ENCODE measurements at regions not wholly inside any gene's neighbourhood (a gene's known extent, or its start where the extent isn't known, plus 50 kb on each side); places are given as distances from the start of the nearest gene placed in this dataset.

DNA sequence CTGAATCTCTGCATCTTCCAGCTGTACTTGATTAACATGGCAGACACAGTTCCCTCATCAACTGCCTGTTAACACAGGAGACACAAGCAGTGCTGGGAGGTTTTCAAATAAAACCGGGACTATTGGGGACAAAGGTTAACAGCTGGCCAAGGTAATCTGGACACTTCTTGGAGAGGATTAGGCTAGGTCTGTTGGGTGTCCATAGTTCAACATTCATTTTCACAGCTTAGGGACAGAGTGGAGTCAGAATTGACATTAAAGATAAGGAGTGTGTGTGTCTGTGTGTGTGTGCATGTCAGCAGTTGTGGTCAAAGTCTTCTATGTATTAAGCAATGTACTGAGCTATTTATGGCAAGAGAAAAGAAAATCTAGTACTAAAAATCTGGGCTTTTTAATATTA lies 216.2 kb downstream of the MED10 start:
- no peak overlapping the region for H3K27ac ChIP-seq
- 29 to 37% methylated on average over 1 of the region's 1 CpG for WGBS, 2 donors
- H3K4me1 ChIP-seq: no peaks in the 10 kb centered on the region
- TF ChIP-seq, protein P1, sequence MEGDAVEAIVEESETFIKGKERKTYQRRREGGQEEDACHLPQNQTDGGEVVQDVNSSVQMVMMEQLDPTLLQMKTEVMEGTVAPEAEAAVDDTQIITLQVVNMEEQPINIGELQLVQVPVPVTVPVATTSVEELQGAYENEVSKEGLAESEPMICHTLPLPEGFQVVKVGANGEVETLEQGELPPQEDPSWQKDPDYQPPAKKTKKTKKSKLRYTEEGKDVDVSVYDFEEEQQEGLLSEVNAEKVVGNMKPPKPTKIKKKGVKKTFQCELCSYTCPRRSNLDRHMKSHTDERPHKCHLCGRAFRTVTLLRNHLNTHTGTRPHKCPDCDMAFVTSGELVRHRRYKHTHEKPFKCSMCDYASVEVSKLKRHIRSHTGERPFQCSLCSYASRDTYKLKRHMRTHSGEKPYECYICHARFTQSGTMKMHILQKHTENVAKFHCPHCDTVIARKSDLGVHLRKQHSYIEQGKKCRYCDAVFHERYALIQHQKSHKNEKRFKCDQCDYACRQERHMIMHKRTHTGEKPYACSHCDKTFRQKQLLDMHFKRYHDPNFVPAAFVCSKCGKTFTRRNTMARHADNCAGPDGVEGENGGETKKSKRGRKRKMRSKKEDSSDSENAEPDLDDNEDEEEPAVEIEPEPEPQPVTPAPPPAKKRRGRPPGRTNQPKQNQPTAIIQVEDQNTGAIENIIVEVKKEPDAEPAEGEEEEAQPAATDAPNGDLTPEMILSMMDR (IDR thresholded peaks at IDR 0.05): no peak
- no peak for TF ChIP-seq POLR2A (IDR thresholded peaks at IDR 0.05)
- no peak for TF ChIP-seq EP300 (IDR thresholded peaks at IDR 0.05)
- H3K4me3 ChIP-seq: no peak overlapping the region
- H3K36me3 ChIP-seq: no peaks in the 10 kb centered on the region
- no peaks in the 10 kb centered on the region for H3K9me3 ChIP-seq
- DNase-seq (ENCODE audit: low spot score in 2 of 2): no peak
- no peaks in the 10 kb centered on the region for H3K27me3 ChIP-seq

DNA sequence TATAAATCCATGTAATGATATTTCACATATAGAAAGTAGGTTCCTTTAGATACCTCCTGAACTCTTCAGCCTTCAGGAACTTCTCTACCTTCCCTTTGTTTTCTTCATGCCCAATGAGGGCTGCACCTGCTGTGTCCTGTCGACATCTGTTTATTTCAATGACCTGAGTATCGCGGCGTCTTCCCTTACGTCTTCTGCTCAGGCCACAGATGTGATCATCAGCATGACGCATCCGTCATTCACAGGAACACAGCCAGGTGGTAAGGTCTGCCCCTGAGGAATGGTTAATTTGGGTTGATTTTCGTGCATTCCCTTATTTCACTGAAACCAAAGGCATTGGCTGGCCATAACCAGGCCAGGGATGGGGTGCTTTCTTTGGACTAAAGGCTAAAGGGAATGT lies 217.1 kb downstream of the MED10 start:
- 78 to 80% methylated on average over 8 of the region's 8 CpGs for WGBS, 2 donors
- Histone ChIP-seq H3K9me3 (no peaks in the 10 kb centered on the region), H3K27me3 (no peaks in the 10 kb centered on the region), H3K4me3 (no peak overlapping the region), H3K27ac (no peak overlapping the region), H3K4me1 (no peaks in the 10 kb centered on the region), H3K36me3 (no peaks in the 10 kb centered on the region)
- DNase-seq (ENCODE audit: low spot score in 2 of 2): no peak
- TF ChIP-seq POLR2A (IDR thresholded peaks at IDR 0.05) (no peak), EP300 (IDR thresholded peaks at IDR 0.05) (no peak)
- TF ChIP-seq, protein P1 (IDR thresholded peaks at IDR 0.05): no peak

DNA sequence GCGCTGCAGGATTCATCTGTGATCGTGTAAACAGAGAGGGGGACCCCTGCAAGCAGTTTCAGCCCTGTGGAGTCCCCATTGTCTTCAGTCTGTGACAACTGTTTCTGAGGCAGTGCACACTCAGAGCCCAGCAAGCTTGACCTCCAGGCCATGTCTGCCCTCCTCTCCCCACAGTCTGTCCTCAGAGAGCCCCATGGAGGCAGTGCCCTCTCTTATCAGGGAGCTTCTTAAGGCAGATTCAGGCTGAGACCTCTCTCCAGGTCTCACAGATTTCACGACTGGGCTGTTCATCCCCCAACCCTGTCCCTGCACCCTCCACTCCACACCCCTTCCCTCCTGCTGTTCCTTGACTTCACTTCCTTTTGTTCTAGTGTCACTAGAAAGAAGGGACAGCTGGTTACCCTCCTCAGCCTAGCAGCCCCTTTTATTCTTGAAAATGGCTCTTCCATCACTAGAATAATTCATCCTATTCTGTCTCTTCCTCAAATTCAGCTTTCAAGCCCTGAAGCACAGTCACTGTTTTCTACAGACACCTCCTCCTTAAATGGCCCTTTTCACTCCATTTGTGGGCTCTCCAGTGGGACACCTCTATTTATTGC lies 218.4 kb downstream of the MED10 start:
- Histone ChIP-seq H3K9me3 (no peaks in the 10 kb centered on the region), H3K27me3 (no peaks in the 10 kb centered on the region), H3K4me3 (no peak overlapping the region), H3K4me1 (no peaks in the 10 kb centered on the region), H3K27ac (no peak overlapping the region), H3K36me3 (no peaks in the 10 kb centered on the region)
- 47 to 56% methylated on average over 3 of the region's 3 CpGs for WGBS, 2 donors
- no peak for DNase-seq (ENCODE audit: low spot score in 2 of 2)
- TF ChIP-seq, protein P1 (IDR thresholded peaks at IDR 0.05): no peak
- no peak for TF ChIP-seq EP300 (IDR thresholded peaks at IDR 0.05)
- no peak for TF ChIP-seq POLR2A (IDR thresholded peaks at IDR 0.05)

DNA sequence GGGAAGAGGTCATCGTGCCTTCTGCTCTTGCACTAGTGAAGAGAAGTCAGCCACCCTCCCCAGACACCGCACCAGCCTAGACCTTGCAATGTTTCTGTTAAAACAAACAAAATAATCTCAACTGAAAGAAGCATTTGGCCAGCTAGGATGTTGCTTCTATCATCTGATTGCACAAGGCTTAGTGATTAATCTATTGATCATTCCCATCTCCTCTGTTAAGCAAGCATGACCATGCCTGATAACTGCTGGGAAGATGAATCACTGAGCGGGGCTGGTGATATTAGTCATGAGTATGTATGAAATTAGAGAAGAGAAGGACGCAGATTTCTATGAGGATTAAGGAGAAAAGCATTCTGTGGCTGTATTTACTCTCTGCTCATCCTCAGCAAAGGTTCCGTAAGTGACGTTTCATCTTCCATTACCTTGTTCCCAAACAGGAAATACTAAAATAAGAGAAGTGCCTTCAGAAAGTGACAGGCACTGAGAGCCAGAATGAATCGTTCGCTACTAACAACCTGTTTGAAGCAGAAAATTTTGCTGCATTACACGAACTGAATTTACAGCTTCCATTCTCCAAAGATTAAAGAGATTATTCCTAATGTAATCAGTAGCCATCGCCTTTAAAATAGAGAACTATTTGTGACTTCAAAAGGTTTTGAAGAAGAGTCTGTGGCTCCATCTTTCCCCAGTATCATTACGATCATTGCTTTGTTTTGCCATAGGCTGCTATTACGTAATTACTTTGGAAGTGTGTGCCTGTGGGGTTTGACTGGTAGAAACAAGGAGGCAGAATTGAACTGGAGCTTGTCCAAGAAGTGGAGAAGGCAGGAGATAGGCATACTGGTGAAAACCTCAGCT lies 219.1 kb downstream of the MED10 start:
- Histone ChIP-seq H3K4me3 (no peak overlapping the region), H3K27me3 (no peaks in the 10 kb centered on the region), H3K4me1 (no peaks in the 10 kb centered on the region), H3K36me3 (no peaks in the 10 kb centered on the region), H3K27ac (no peak overlapping the region), H3K9me3 (no peaks in the 10 kb centered on the region)
- DNase-seq (ENCODE audit: low spot score in 2 of 2): no peak
- WGBS, 2 donors: 71 to 74% methylated on average over 12 of the region's 12 CpGs
- TF ChIP-seq, protein P1 (IDR thresholded peaks at IDR 0.05): no peak
- TF ChIP-seq EP300 (IDR thresholded peaks at IDR 0.05): no peak
- no peak for TF ChIP-seq POLR2A (IDR thresholded peaks at IDR 0.05)

DNA sequence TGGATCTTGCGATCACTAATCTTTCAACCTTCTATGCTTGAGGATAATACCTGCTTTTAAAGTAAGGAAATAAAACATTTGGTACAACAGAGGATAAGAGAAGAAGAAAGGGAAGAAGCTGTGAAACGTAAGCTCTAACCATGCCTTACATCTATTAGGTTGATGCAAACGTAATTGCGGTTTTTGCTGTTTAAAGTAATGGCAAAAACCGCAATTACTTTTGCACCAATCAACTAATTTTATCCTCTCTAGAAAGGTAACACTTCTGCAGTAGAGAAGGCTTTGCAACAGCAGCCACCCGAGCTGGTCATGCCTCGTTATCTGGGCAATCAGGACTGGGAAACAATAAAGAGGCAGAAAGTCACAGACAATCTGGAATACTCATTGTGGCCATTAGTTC lies 224.1 kb downstream of the MED10 start:
- Histone ChIP-seq H3K27ac (no peak overlapping the region), H3K9me3 (no peaks in the 10 kb centered on the region), H3K4me3 (no peak overlapping the region), H3K36me3 (no peaks in the 10 kb centered on the region), H3K4me1 (no peaks in the 10 kb centered on the region), H3K27me3 (no peaks in the 10 kb centered on the region)
- DNase-seq (ENCODE audit: low spot score in 2 of 2): no peak
- TF ChIP-seq, protein P1 (IDR thresholded peaks at IDR 0.05): no peak
- TF ChIP-seq EP300 (IDR thresholded peaks at IDR 0.05) (no peak), POLR2A (IDR thresholded peaks at IDR 0.05) (no peak)
- 79 to 83% methylated on average over 7 of the region's 7 CpGs for WGBS, 2 donors
